GM12864 (cell line): ENCODE measurements at regions not wholly inside any gene's neighbourhood (a gene's known extent, or its start where the extent isn't known, plus 50 kb on each side); places are given as distances from the start of the nearest gene placed in this dataset.

Experiments used
- DNase-seq: peaks from one replicate; pipeline ENCODE4 v3.0.0-alpha.2; 2011; ENCODE audit warnings: low read depth
- H3K4me3 ChIP-seq: 2 replicates; pipeline ENCODE4 v1.5.1; 2011; ENCODE audit warnings: mild to moderate bottlenecking, low read depth, low read length, control low read depth
- CTCF ChIP-seq: IDR thresholded peaks from 2 replicates; pipeline ENCODE4 v1.5.1; 2011; ENCODE audit warnings: low read depth, mild to moderate bottlenecking, moderate library complexity, low read length, control low read depth, inconsistent platforms; ENCODE audit errors: missing control alignments

- no peak overlapping the region for H3K4me3 ChIP-seq
- DNase-seq, result no peak
- no peak for TF ChIP-seq CTCF
Observed at GRCh38 chr7:110382736-110383135, 708.2 kb upstream of the LRRN3 start.

- DNase-seq, result no peak
- no peak for TF ChIP-seq CTCF
Observed at GRCh38 chr7:110386006-110386405, 704.9 kb upstream of the LRRN3 start.

GRCh38 chr7:110386913-110387312, 704.0 kb upstream of the LRRN3 start:
- no peak for DNase-seq
- no peak overlapping the region for H3K4me3 ChIP-seq
- TF ChIP-seq CTCF, result no peak

More at GRCh38 chr7:110386006-110386405, 704.9 kb upstream of the LRRN3 start:
- H3K4me3 ChIP-seq, result no peak overlapping the region

- DNase-seq, result no peak
- TF ChIP-seq CTCF, result no peak
- no peak overlapping the region for H3K4me3 ChIP-seq
Observed at GRCh38 chr7:110387689-110388088, 703.2 kb upstream of the LRRN3 start.

GRCh38 chr7:110388457-110388856, 702.5 kb upstream of the LRRN3 start:
- H3K4me3 ChIP-seq, result no peak overlapping the region
- no peak for TF ChIP-seq CTCF
- no peak for DNase-seq

GRCh38 chr7:110396021-110396420, 694.9 kb upstream of the LRRN3 start:
- no peak for DNase-seq
- no peak for TF ChIP-seq CTCF
- no peak overlapping the region for H3K4me3 ChIP-seq

- H3K4me3 ChIP-seq, result no peak overlapping the region
- no peak for TF ChIP-seq CTCF
- no peak for DNase-seq
Observed at GRCh38 chr7:110397927-110398660, 692.8 kb upstream of the LRRN3 start.
